GM19397 (cell line): ENCODE measurements at regions not wholly inside any gene's neighbourhood (a gene's known extent, or its start where the extent isn't known, plus 50 kb on each side); places are given as distances from the start of the nearest gene placed in this dataset.
"Not testable (repeated sequence)": the region's sequence is repeated elsewhere in the genome, so short reads cannot be mapped to it uniquely, and the experiment has no call there.

ENCODE experiments used
- ATAC-seq: cut with Tn5 transposase; IDR thresholded peaks from one replicate; pipeline ENCODE4 v1.9.1; 2021; ENCODE audit warnings: mild to moderate bottlenecking, moderate library complexity; ENCODE audit not compliant: unreplicated experiment

GRCh38 chr16:29074554-29075402 is 89.9 kb downstream of the LAT start:
- peak; percentile 92 for ATAC-seq

- ATAC-seq: not testable (repeated sequence)
Observed at GRCh38 chr16:29062235-29062634, 77.4 kb downstream of the LAT start.

GRCh38 chr16:29061467-29061921 is 76.6 kb downstream of the LAT start:
- ATAC-seq: not testable (repeated sequence)

- not testable (repeated sequence) for ATAC-seq
Observed at GRCh38 chr16:29060022-29060810, 75.4 kb downstream of the LAT start.

GRCh38 chr16:29059575-29059974 is 74.7 kb downstream of the LAT start:
- ATAC-seq: not testable (repeated sequence)
